Common myeloid progenitor, CD34-positive (primary cell): ENCODE measurements at regions not wholly inside any gene's neighbourhood (a gene's known extent, or its start where the extent isn't known, plus 50 kb on each side); places are given as distances from the start of the nearest gene placed in this dataset.

ENCODE experiments used
- CTCF ChIA-PET: fragments of 350-600 bp; sonication (Branson Sonifier 250); formaldehyde crosslinking; loops from one replicate; lab custom pipeline; 2021; ENCODE audit warnings: antibody characterized with exemption; lab: Charles Lee
- POLR2A ChIA-PET: fragments of 350-600 bp; sonication (Branson Sonifier 250); formaldehyde crosslinking; loops from one replicate; lab custom pipeline; 2021; ENCODE audit warnings: antibody characterized with exemption; lab: Charles Lee
- DNase-seq, 3 donors: peaks; one replicate each; pipeline versions ENCODE4 v3.0.0 to v3.0.0-alpha.2; 2013
- H3K27ac ChIP-seq, 2 experiments: 1 replicate in 1 of 2; 2 replicates in 1 of 2; pipeline ENCODE4 v1.7.0; 2013; ENCODE audit warnings: inconsistent platforms in 2 of 2, low read length in 2 of 2, mild to moderate bottlenecking in 2 of 2, low read depth in 1 of 2, moderate library complexity in 1 of 2; ENCODE audit not compliant: severe bottlenecking in 2 of 2, insufficient read depth in 1 of 2, poor library complexity in 1 of 2
- H3K27me3 ChIP-seq, 5 experiments: replicated peaks in 2 of 5; 1 replicate in 3 of 5; 2 replicates in 2 of 5; pipeline versions ENCODE4 v1.6.1 to v1.7.0; 2013; ENCODE audit warnings: low read length in 4 of 5, mild to moderate bottlenecking in 2 of 5, moderate library complexity in 2 of 5, inconsistent platforms in 1 of 5; ENCODE audit not compliant: insufficient read depth in 5 of 5, control insufficient read depth in 4 of 5
- H3K36me3 ChIP-seq, 4 experiments: 1 replicate in 2 of 4; 2 replicates in 2 of 4; pipeline versions ENCODE4 v1.6.1 to v1.7.0; 2013; ENCODE audit warnings: low read length in 3 of 4, control low read depth in 1 of 4, mild to moderate bottlenecking in 1 of 4; ENCODE audit not compliant: control insufficient read depth in 4 of 4, insufficient read depth in 4 of 4
- H3K4me1 ChIP-seq, 4 experiments: 1 replicate in 3 of 4; 2 replicates in 1 of 4; pipeline versions ENCODE4 v1.6.1 to v1.7.1; 2013; ENCODE audit warnings: low read length in 3 of 4, mild to moderate bottlenecking in 3 of 4, control low read depth in 1 of 4, inconsistent platforms in 1 of 4, moderate library complexity in 1 of 4; ENCODE audit not compliant: control insufficient read depth in 4 of 4, insufficient read depth in 4 of 4; ENCODE audit errors: control extremely low read depth in 1 of 4
- H3K4me3 ChIP-seq, 7 experiments: 1 replicate in 4 of 7; 2 replicates in 3 of 7; pipeline versions ENCODE4 v1.5.1 to v1.7.0; 2013; ENCODE audit warnings: mild to moderate bottlenecking in 7 of 7, low read length in 6 of 7, moderate library complexity in 6 of 7, inconsistent platforms in 2 of 7, low read depth in 2 of 7, control low read depth in 1 of 7; ENCODE audit not compliant: insufficient read depth in 4 of 7, control insufficient read depth in 1 of 7; ENCODE audit errors: extremely low read depth in 1 of 7
- H3K9me3 ChIP-seq, 5 experiments: 1 replicate in 4 of 5; 2 replicates in 1 of 5; pipeline versions ENCODE4 v1.6.1 to v1.7.1; 2013; ENCODE audit warnings: low read length in 4 of 5, mild to moderate bottlenecking in 2 of 5, inconsistent platforms in 1 of 5, low read depth in 1 of 5, moderate library complexity in 1 of 5; ENCODE audit not compliant: control insufficient read depth in 4 of 5, insufficient read depth in 2 of 5; ENCODE audit errors: control extremely low read depth in 1 of 5
- WGBS: methylation state at CpG from one replicate; pipeline ENCODE4 v1.1.5; 2013; ENCODE audit not compliant: insufficient coverage; 5-methylcytosine and 5-hydroxymethylcytosine counted together

GRCh38 chr10:3531670-3532069 is 253.3 kb downstream of the KLF6 start:
- POLR2A ChIA-PET, result no interaction called here
- 100% methylated on average over 5 of the region's 5 CpGs for WGBS

GRCh38 chr10:3530783-3531645 is 254.0 kb downstream of the KLF6 start:
- Histone ChIP-seq H3K9me3 (no peaks in the 10 kb centered on the region), H3K27ac (no peak overlapping the region), H3K36me3 (no peaks in the 10 kb centered on the region), H3K4me1 (no peaks in the 10 kb centered on the region), H3K27me3 (no peaks in the 10 kb centered on the region), H3K4me3 (no peak overlapping the region)
- ChIA-PET CTCF (no interaction called here), POLR2A (interaction anchor here (0.7 kb wide), 1 partner anchor 712 kb away, joined by 3 read pairs; no protein-coding TSS in a partner anchor)
- no peak for DNase-seq
- WGBS, result 98% methylated on average over 16 of the region's 16 CpGs

More at GRCh38 chr10:3531670-3532069, 253.3 kb downstream of the KLF6 start:
- Histone ChIP-seq H3K4me1 (no peaks in the 10 kb centered on the region), H3K36me3 (no peaks in the 10 kb centered on the region), H3K9me3 (no peaks in the 10 kb centered on the region), H3K27me3 (no peaks in the 10 kb centered on the region), H3K27ac (no peak overlapping the region), H3K4me3 (no peak overlapping the region)
- CTCF ChIA-PET, result no interaction called here
- DNase-seq, result no peak

- 91% methylated on average over 8 of the region's 13 CpGs for WGBS
- H3K27me3 ChIP-seq, result no peaks in the 10 kb centered on the region
- POLR2A ChIA-PET, result interaction anchor here (0.7 kb wide), 1 partner anchor 711 kb away, joined by 3 read pairs; no protein-coding TSS in a partner anchor
Observed at GRCh38 chr10:3530346-3530745, 254.7 kb downstream of the KLF6 start.

GRCh38 chr10:3529691-3530090 is 255.3 kb downstream of the KLF6 start:
- Histone ChIP-seq H3K4me3 (no peak overlapping the region), H3K9me3 (no peaks in the 10 kb centered on the region), H3K4me1 (no peaks in the 10 kb centered on the region), H3K27me3 (no peaks in the 10 kb centered on the region), H3K36me3 (no peaks in the 10 kb centered on the region), H3K27ac (no peak overlapping the region)
- ChIA-PET POLR2A (no interaction called here), CTCF (no interaction called here)
- DNase-seq, result no peak
- 96% methylated on average over 8 of the region's 11 CpGs for WGBS

More at GRCh38 chr10:3530346-3530745, 254.7 kb downstream of the KLF6 start:
- H3K4me1 ChIP-seq, result no peaks in the 10 kb centered on the region
- CTCF ChIA-PET, result no interaction called here
- DNase-seq, result no peak
- no peaks in the 10 kb centered on the region for H3K9me3 ChIP-seq
- H3K36me3 ChIP-seq, result no peaks in the 10 kb centered on the region
- no peak overlapping the region for H3K27ac ChIP-seq
- no peak overlapping the region for H3K4me3 ChIP-seq

GRCh38 chr10:3528823-3529403 is 256.1 kb downstream of the KLF6 start:
- H3K4me1 ChIP-seq, result no peaks in the 10 kb centered on the region
- no peaks in the 10 kb centered on the region for H3K27me3 ChIP-seq
- H3K9me3 ChIP-seq, result no peaks in the 10 kb centered on the region
- DNase-seq, result no peak
- POLR2A ChIA-PET, result no interaction called here
- H3K36me3 ChIP-seq, result no peaks in the 10 kb centered on the region
- no peak overlapping the region for H3K4me3 ChIP-seq
- no peak overlapping the region for H3K27ac ChIP-seq
- WGBS, result 97% methylated on average over 5 of the region's 10 CpGs
- CTCF ChIA-PET, result no interaction called here

GRCh38 chr10:3528271-3528670 is 256.7 kb downstream of the KLF6 start:
- H3K27me3 ChIP-seq, result no peaks in the 10 kb centered on the region
- H3K9me3 ChIP-seq, result no peaks in the 10 kb centered on the region
- no peaks in the 10 kb centered on the region for H3K36me3 ChIP-seq
- ChIA-PET POLR2A (no interaction called here), CTCF (no interaction called here)
- DNase-seq, result no peak
- no peak overlapping the region for H3K4me3 ChIP-seq
- H3K4me1 ChIP-seq, result no peaks in the 10 kb centered on the region
- no peak overlapping the region for H3K27ac ChIP-seq
- WGBS, result 100% methylated on average over 3 of the region's 3 CpGs

GRCh38 chr10:3527869-3528268 is 257.1 kb downstream of the KLF6 start:
- H3K27me3 ChIP-seq, result no peaks in the 10 kb centered on the region
- H3K27ac ChIP-seq, result no peak overlapping the region
- H3K4me1 ChIP-seq, result no peaks in the 10 kb centered on the region
- 100% methylated on average over 4 of the region's 5 CpGs for WGBS
- ChIA-PET POLR2A (no interaction called here), CTCF (no interaction called here)
- H3K9me3 ChIP-seq, result no peaks in the 10 kb centered on the region
- H3K36me3 ChIP-seq, result no peaks in the 10 kb centered on the region
- no peak overlapping the region for H3K4me3 ChIP-seq
- no peak for DNase-seq
